H9 (cell line): ENCODE measurements at regions not wholly inside any gene's neighbourhood (a gene's known extent, or its start where the extent isn't known, plus 50 kb on each side); places are given as distances from the start of the nearest gene placed in this dataset.
"Not testable (repeated sequence)": the region's sequence is repeated elsewhere in the genome, so short reads cannot be mapped to it uniquely, and the experiment has no call there.

Experiments
- DNase-seq: peaks from one replicate; pipeline ENCODE4 v3.0.0-alpha.2; 2017
- H2AFZ ChIP-seq: one replicate; pipeline ENCODE4 v1.6.1; 2013; ENCODE audit warnings: mild to moderate bottlenecking, low read length, control low read depth, moderate library complexity
- H2AK5ac ChIP-seq: 2 replicates; pipeline ENCODE4 v1.6.1; 2013; ENCODE audit warnings: low read length, control low read depth, mixed read lengths; ENCODE audit not compliant: insufficient read length
- H2BK120ac ChIP-seq: one replicate; pipeline ENCODE4 v1.6.1; 2013; ENCODE audit warnings: low read depth, mild to moderate bottlenecking, low read length, control low read depth, inconsistent platforms; ENCODE audit not compliant: poor library complexity, severe bottlenecking
- H2BK12ac ChIP-seq: 2 replicates; pipeline ENCODE4 v1.6.1; 2013; ENCODE audit warnings: low read length, control low read depth, mixed read lengths, low read depth; ENCODE audit not compliant: insufficient read length
- H2BK15ac ChIP-seq: 2 replicates; pipeline ENCODE4 v1.6.1; 2013; ENCODE audit warnings: low read depth, low read length, control low read depth
- H2BK20ac ChIP-seq: one replicate; pipeline ENCODE4 v1.6.1; 2013; ENCODE audit warnings: low read depth, mild to moderate bottlenecking, low read length, control low read depth, inconsistent platforms; ENCODE audit not compliant: poor library complexity, severe bottlenecking
- H2BK5ac ChIP-seq: 2 replicates; pipeline ENCODE4 v1.6.1; 2013; ENCODE audit warnings: low read length, control low read depth, mixed read lengths; ENCODE audit not compliant: insufficient read length
- H3K14ac ChIP-seq: 2 replicates; pipeline ENCODE4 v1.6.1; 2013; ENCODE audit warnings: low read length, control low read depth; ENCODE audit not compliant: insufficient read depth
- H3K18ac ChIP-seq: 2 replicates; pipeline ENCODE4 v1.6.1; 2013; ENCODE audit warnings: low read depth, mild to moderate bottlenecking, mixed read lengths, low read length, control low read depth; ENCODE audit not compliant: insufficient read length
- H3K23ac ChIP-seq: 2 replicates; pipeline ENCODE4 v1.6.1; 2013; ENCODE audit warnings: low read length, control low read depth, mixed read lengths, low read depth; ENCODE audit not compliant: insufficient read length
- H3K23me2 ChIP-seq: 2 replicates; pipeline ENCODE4 v1.6.1; 2013; ENCODE audit warnings: low read depth, mild to moderate bottlenecking, mixed read lengths, low read length, control low read depth; ENCODE audit not compliant: insufficient read length, poor library complexity, severe bottlenecking
- H3K27ac ChIP-seq: 2 replicates; pipeline ENCODE4 v1.5.1; 2013; ENCODE audit warnings: low read length, control low read depth, mixed read lengths, low read depth; ENCODE audit not compliant: insufficient read length
- H3K27me3 ChIP-seq: 2 replicates; pipeline ENCODE4 v1.6.1; 2013; ENCODE audit warnings: low read length, control low read depth, inconsistent platforms; ENCODE audit not compliant: insufficient read depth
- H3K4ac ChIP-seq: 2 replicates; pipeline ENCODE4 v1.6.1; 2013; ENCODE audit warnings: low read depth, mild to moderate bottlenecking, control low read depth, inconsistent platforms, low read length, moderate library complexity
- H3K4me1 ChIP-seq: 2 replicates; pipeline ENCODE4 v1.6.1; 2013; ENCODE audit warnings: low read length, control low read depth, inconsistent platforms; ENCODE audit not compliant: insufficient read depth
- H3K4me2 ChIP-seq: 2 replicates; pipeline ENCODE4 v1.6.1; 2013; ENCODE audit warnings: low read length, control low read depth, mixed read lengths; ENCODE audit not compliant: insufficient read length, insufficient read depth
- H3K56ac ChIP-seq: 2 replicates; pipeline ENCODE4 v1.6.1; 2013; ENCODE audit warnings: low read depth, mild to moderate bottlenecking, mixed read lengths, low read length, control low read depth; ENCODE audit not compliant: insufficient read length
- H3K79me1 ChIP-seq: 2 replicates; pipeline ENCODE4 v1.6.1; 2013; ENCODE audit warnings: low read depth, mild to moderate bottlenecking, moderate library complexity, low read length, control low read depth, inconsistent platforms; ENCODE audit not compliant: insufficient read depth, poor library complexity, severe bottlenecking
- H3K79me2 ChIP-seq: 2 replicates; pipeline ENCODE4 v1.6.1; 2013; ENCODE audit warnings: low read length, control low read depth, inconsistent platforms; ENCODE audit not compliant: insufficient read depth
- H3K9ac ChIP-seq: 2 replicates; pipeline ENCODE4 v1.6.1; 2013; ENCODE audit warnings: low read length, control low read depth, mixed read lengths; ENCODE audit not compliant: insufficient read length; ENCODE audit errors: extremely low read depth
- H3K9me3 ChIP-seq: one replicate; pipeline ENCODE4 v1.6.1; 2013; ENCODE audit warnings: low read depth, low read length, inconsistent platforms; ENCODE audit not compliant: control insufficient read depth
- H3T11ph ChIP-seq: one replicate; pipeline ENCODE4 v1.6.1; 2013; ENCODE audit warnings: mild to moderate bottlenecking, low read length, control low read depth, inconsistent platforms
- H4K20me1 ChIP-seq: one replicate; pipeline ENCODE4 v1.6.1; 2013; ENCODE audit not compliant: control insufficient read depth, insufficient read length, insufficient read depth
- H4K5ac ChIP-seq: 2 replicates; pipeline ENCODE4 v1.6.1; 2013; ENCODE audit warnings: low read depth, mild to moderate bottlenecking, mixed read lengths, low read length, control low read depth; ENCODE audit not compliant: insufficient read length
- H4K8ac ChIP-seq: replicated peaks from 2 replicates; pipeline ENCODE4 v1.6.1; 2013; ENCODE audit warnings: low read length, control low read depth, mixed read lengths, low read depth; ENCODE audit not compliant: insufficient read length
- H4K91ac ChIP-seq: 2 replicates; pipeline ENCODE4 v1.6.1; 2013; ENCODE audit warnings: low read depth, mild to moderate bottlenecking, moderate library complexity, mixed read lengths, low read length, control low read depth; ENCODE audit not compliant: insufficient read length
- H3K27ac Mint-ChIP-seq, 3 experiments: 2 replicates in 2 of 3; 3 replicates in 1 of 3; pipeline ENCODE4 v1.8.0; 2020 to 2021; ENCODE audit warnings: mixed read lengths in 3 of 3, mild to moderate bottlenecking in 1 of 3, moderate library complexity in 1 of 3
- H3K27me3 Mint-ChIP-seq: 2 replicates; pipeline ENCODE4 v1.8.0; 2021; ENCODE audit warnings: low read depth, mild to moderate bottlenecking, moderate library complexity, mixed read lengths
- H3K36me3 Mint-ChIP-seq, 3 experiments: 2 replicates in 2 of 3; 3 replicates in 1 of 3; pipeline ENCODE4 v1.8.0; 2020 to 2021; ENCODE audit warnings: low read depth in 3 of 3, mixed read lengths in 3 of 3; ENCODE audit not compliant: insufficient read depth in 1 of 3
- H3K4me1 Mint-ChIP-seq, 2 experiments: 2 replicates each; pipeline ENCODE4 v1.8.0; 2020; ENCODE audit warnings: mixed read lengths in 2 of 2
- H3K4me3 Mint-ChIP-seq, 2 experiments: 2 replicates in 1 of 2; 3 replicates in 1 of 2; pipeline ENCODE4 v1.8.0; 2020 to 2021; ENCODE audit warnings: mild to moderate bottlenecking in 2 of 2, mixed read lengths in 2 of 2, moderate library complexity in 1 of 2
- H3K9me3 Mint-ChIP-seq, 2 experiments: 2 replicates in 1 of 2; 3 replicates in 1 of 2; pipeline ENCODE4 v1.8.0; 2020; ENCODE audit warnings: mild to moderate bottlenecking in 2 of 2, mixed read lengths in 2 of 2, moderate library complexity in 1 of 2
- WGBS: extraction: QIAGEN DNeasy Blood & Tissue Kit; methylation state at CpG from one replicate; pipeline ENCODE4 v1.1.7; 2013; ENCODE audit warnings: missing lambda C conversion rate, low lambda C conversion rate, mixed read lengths; ENCODE audit not compliant: insufficient read length; ENCODE audit errors: extremely low coverage; 5-methylcytosine and 5-hydroxymethylcytosine counted together
- TF ChIP-seq, protein P1 (sequence below): fragments of 200-600 bp; sonication (generic); conservative IDR thresholded peaks from 3 replicates; pipeline ENCODE4 v1.8.0; 2021; ENCODE audit warnings: antibody characterized with exemption, mild to moderate bottlenecking

DNA sequence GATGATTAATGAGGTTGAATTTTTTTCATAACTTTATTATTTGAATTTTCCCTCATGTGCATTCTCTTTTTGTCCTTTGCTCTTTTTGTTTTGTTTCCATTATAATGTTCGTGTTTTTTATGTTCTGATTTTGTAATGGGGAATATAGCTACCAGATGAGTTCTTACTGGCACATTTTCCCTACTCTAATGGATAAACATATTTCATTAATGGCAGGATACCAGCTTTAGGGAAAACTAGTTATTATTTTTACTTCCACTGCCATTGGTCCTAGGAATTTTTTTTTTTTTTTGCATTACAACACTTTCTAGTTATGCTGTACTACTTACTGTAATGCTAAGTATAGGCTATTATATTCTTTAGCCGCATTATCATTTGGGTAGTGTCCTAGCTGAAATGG is 286.3 kb downstream of the SPRY1 start:
- Mint-ChIP-seq H3K36me3 (peaks cover 17 to 26% (median 18%) of the 10 kb centered on the region in 3 experiments; a peak in 6 of 7 replicates), H3K27me3 (no peaks in the 10 kb centered on the region), H3K4me3 (no peak overlapping the region), H3K4me1 (no peaks in the 10 kb centered on the region), H3K9me3 (peaks cover 26 to 27% of the 10 kb centered on the region in 2 experiments), H3K27ac (no peak overlapping the region)
- H3K79me1 ChIP-seq = no peaks in the 10 kb centered on the region
- WGBS = no CpG with 5 or more reads among the region's 2 CpGs
- no peak overlapping the region for H2BK15ac ChIP-seq
- H3K9me3 ChIP-seq = no peaks in the 10 kb centered on the region
- H2AFZ ChIP-seq = no peak overlapping the region
- no peaks in the 10 kb centered on the region for H3K27me3 ChIP-seq
- no peak overlapping the region for H3K18ac ChIP-seq
- H2AK5ac ChIP-seq = no peak overlapping the region
- H3K9ac ChIP-seq = no peak overlapping the region
- no peak overlapping the region for H3K4ac ChIP-seq
- H3K56ac ChIP-seq = no peak overlapping the region
- no peak for DNase-seq
- H2BK120ac ChIP-seq = no peak overlapping the region
- no peak overlapping the region for H4K8ac ChIP-seq
- no peak overlapping the region for H3K27ac ChIP-seq
- no peak overlapping the region for H2BK20ac ChIP-seq
- H3K4me1 ChIP-seq = no peaks in the 10 kb centered on the region
- no peak overlapping the region for H4K5ac ChIP-seq
- no peak overlapping the region for H3T11ph ChIP-seq
- H3K4me2 ChIP-seq = no peak overlapping the region
- no peaks in the 10 kb centered on the region for H3K79me2 ChIP-seq
- TF ChIP-seq, protein P1, sequence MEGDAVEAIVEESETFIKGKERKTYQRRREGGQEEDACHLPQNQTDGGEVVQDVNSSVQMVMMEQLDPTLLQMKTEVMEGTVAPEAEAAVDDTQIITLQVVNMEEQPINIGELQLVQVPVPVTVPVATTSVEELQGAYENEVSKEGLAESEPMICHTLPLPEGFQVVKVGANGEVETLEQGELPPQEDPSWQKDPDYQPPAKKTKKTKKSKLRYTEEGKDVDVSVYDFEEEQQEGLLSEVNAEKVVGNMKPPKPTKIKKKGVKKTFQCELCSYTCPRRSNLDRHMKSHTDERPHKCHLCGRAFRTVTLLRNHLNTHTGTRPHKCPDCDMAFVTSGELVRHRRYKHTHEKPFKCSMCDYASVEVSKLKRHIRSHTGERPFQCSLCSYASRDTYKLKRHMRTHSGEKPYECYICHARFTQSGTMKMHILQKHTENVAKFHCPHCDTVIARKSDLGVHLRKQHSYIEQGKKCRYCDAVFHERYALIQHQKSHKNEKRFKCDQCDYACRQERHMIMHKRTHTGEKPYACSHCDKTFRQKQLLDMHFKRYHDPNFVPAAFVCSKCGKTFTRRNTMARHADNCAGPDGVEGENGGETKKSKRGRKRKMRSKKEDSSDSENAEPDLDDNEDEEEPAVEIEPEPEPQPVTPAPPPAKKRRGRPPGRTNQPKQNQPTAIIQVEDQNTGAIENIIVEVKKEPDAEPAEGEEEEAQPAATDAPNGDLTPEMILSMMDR = no peak
- H3K23ac ChIP-seq = no peak overlapping the region
- no peak overlapping the region for H2BK5ac ChIP-seq
- H4K20me1 ChIP-seq = no peaks in the 10 kb centered on the region
- no peak overlapping the region for H2BK12ac ChIP-seq
- H3K14ac ChIP-seq = no peak overlapping the region
- no peaks in the 10 kb centered on the region for H3K23me2 ChIP-seq
- no peak overlapping the region for H4K91ac ChIP-seq

DNA sequence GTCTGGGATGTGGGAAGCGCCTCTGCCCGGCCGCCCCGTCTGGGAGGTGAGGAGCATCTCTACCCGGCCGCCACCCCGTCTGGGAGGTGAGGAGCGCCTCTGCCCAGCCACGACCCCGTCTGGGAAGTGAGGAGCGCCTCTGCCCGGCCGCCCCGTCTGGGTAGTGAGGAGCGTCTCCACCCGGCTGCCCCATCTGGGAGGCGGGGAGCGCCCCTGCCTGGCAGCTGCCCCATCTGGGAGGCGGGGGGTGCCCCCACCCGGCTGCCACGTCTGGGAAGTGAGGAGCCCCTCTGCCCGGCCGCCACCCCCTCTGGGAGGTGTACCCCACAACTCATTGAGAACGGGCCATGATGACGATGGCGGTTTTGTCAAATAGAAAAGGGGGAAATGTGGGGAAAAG is 288.3 kb downstream of the SPRY1 start:
- H2BK15ac ChIP-seq, H3K4me1 ChIP-seq, H3K27ac Mint-ChIP-seq, H3K4ac ChIP-seq, H3K4me1 Mint-ChIP-seq, H4K8ac ChIP-seq, H4K5ac ChIP-seq, H3K79me2 ChIP-seq, H3K79me1 ChIP-seq, H3K27me3 Mint-ChIP-seq, H3K18ac ChIP-seq, H2BK12ac ChIP-seq, H2BK5ac ChIP-seq, DNase-seq, H2BK20ac ChIP-seq, H2BK120ac ChIP-seq, H3K4me2 ChIP-seq, H2AK5ac ChIP-seq, H3K27ac ChIP-seq, H3T11ph ChIP-seq, H3K23me2 ChIP-seq, H4K91ac ChIP-seq, H3K27me3 ChIP-seq, H3K56ac ChIP-seq, H3K4me3 Mint-ChIP-seq, H4K20me1 ChIP-seq, H3K14ac ChIP-seq, H3K23ac ChIP-seq, H2AFZ ChIP-seq, H3K9ac ChIP-seq: not testable (repeated sequence)
- peaks cover 38 to 43% of the 10 kb centered on the region in 2 experiments for H3K9me3 Mint-ChIP-seq
- no CpG with 5 or more reads among the region's 26 CpGs for WGBS
- peaks cover 11% of the 10 kb centered on the region for H3K9me3 ChIP-seq
- H3K36me3 Mint-ChIP-seq = peaks cover 24 to 38% (median 36%) of the 10 kb centered on the region in 3 experiments; a peak in 6 of 7 replicates
